Neural progenitor cell (in vitro differentiated cells): ENCODE measurements at regions not wholly inside any gene's neighbourhood (a gene's known extent, or its start where the extent isn't known, plus 50 kb on each side); places are given as distances from the start of the nearest gene placed in this dataset.

ENCODE experiments used
- EZH2 ChIP-seq: fragments of 200-600 bp; sonication (generic); IDR thresholded peaks from 2 replicates; pipeline ENCODE4 v1.6.1; 2017; ENCODE audit warnings: antibody characterized with exemption, mild to moderate bottlenecking, moderate library complexity
- EZH2phosphoT487 ChIP-seq: fragments of 200-600 bp; sonication (generic); IDR thresholded peaks from 2 replicates; pipeline ENCODE4 v1.6.1; 2017; ENCODE audit warnings: antibody characterized with exemption
- TF ChIP-seq, protein P1 (sequence below): fragments of 200-600 bp; sonication (generic); IDR thresholded peaks from 2 replicates; pipeline ENCODE4 v1.5.1; 2017; ENCODE audit warnings: antibody characterized with exemption, mild to moderate bottlenecking

GRCh38 chr14:98908050-98908449 lies 363.9 kb downstream of the BCL11B start:
- TF ChIP-seq, protein P1, sequence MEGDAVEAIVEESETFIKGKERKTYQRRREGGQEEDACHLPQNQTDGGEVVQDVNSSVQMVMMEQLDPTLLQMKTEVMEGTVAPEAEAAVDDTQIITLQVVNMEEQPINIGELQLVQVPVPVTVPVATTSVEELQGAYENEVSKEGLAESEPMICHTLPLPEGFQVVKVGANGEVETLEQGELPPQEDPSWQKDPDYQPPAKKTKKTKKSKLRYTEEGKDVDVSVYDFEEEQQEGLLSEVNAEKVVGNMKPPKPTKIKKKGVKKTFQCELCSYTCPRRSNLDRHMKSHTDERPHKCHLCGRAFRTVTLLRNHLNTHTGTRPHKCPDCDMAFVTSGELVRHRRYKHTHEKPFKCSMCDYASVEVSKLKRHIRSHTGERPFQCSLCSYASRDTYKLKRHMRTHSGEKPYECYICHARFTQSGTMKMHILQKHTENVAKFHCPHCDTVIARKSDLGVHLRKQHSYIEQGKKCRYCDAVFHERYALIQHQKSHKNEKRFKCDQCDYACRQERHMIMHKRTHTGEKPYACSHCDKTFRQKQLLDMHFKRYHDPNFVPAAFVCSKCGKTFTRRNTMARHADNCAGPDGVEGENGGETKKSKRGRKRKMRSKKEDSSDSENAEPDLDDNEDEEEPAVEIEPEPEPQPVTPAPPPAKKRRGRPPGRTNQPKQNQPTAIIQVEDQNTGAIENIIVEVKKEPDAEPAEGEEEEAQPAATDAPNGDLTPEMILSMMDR: no peak
- TF ChIP-seq EZH2: no peak
- TF ChIP-seq EZH2phosphoT487: no peak
